BE2C (cell line): ENCODE measurements at regions not wholly inside any gene's neighbourhood (a gene's known extent, or its start where the extent isn't known, plus 50 kb on each side); places are given as distances from the start of the nearest gene placed in this dataset.

Source experiments
- DNase-seq: peaks from one replicate; pipeline ENCODE4 v3.0.0-alpha.2; 2020
- H3K27me3 ChIP-seq: fragments of 250-450 bp; sonication (Bioruptor Pico); 2 replicates; pipeline ENCODE4 v1.5.1; 2020; ENCODE audit warnings: mild to moderate bottlenecking
- H3K36me3 ChIP-seq: fragments of 250-450 bp; sonication (Bioruptor Pico); 2 replicates; pipeline ENCODE4 v1.5.1; 2020; ENCODE audit warnings: mild to moderate bottlenecking
- H3K4me1 ChIP-seq: fragments of 250-450 bp; sonication (Bioruptor Pico); 2 replicates; pipeline ENCODE4 v1.5.1; 2020
- H3K4me3 ChIP-seq: 2 replicates; pipeline ENCODE4 v1.5.1; 2011; ENCODE audit warnings: low read depth, low read length
- H3K9me3 ChIP-seq: fragments of 250-450 bp; sonication (Bioruptor Pico); 2 replicates; pipeline ENCODE4 v1.5.1; 2020
- TF ChIP-seq, protein P1 (sequence below): IDR thresholded peaks from 2 replicates; pipeline ENCODE4 v1.5.1; 2012; ENCODE audit warnings: mild to moderate bottlenecking, low read depth, low read length

DNA sequence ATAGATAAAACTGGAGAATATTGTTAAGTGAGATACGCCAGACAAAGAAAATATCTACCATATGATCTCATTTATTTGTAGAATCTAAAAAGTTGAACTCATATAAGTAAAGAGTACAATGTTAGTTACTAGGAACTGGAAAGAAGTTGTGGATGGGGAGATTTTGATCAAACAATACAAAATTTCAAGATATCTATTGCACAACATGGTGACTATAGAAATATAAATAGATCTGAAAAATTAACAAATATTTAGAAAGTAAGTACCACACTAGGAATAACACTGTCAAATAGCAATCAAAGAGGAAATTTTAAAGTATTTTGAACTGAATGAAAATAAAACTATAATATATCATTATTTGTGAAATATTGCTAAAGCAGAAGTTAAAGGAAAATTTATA is 437.2 kb downstream of the AASDHPPT start:
- no peaks in the 10 kb centered on the region for H3K9me3 ChIP-seq
- TF ChIP-seq, protein P1, sequence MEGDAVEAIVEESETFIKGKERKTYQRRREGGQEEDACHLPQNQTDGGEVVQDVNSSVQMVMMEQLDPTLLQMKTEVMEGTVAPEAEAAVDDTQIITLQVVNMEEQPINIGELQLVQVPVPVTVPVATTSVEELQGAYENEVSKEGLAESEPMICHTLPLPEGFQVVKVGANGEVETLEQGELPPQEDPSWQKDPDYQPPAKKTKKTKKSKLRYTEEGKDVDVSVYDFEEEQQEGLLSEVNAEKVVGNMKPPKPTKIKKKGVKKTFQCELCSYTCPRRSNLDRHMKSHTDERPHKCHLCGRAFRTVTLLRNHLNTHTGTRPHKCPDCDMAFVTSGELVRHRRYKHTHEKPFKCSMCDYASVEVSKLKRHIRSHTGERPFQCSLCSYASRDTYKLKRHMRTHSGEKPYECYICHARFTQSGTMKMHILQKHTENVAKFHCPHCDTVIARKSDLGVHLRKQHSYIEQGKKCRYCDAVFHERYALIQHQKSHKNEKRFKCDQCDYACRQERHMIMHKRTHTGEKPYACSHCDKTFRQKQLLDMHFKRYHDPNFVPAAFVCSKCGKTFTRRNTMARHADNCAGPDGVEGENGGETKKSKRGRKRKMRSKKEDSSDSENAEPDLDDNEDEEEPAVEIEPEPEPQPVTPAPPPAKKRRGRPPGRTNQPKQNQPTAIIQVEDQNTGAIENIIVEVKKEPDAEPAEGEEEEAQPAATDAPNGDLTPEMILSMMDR: no peak
- no peak overlapping the region for H3K4me3 ChIP-seq
- no peaks in the 10 kb centered on the region for H3K27me3 ChIP-seq
- H3K4me1 ChIP-seq: no peaks in the 10 kb centered on the region
- no peak for DNase-seq
- H3K36me3 ChIP-seq: no peaks in the 10 kb centered on the region

DNA sequence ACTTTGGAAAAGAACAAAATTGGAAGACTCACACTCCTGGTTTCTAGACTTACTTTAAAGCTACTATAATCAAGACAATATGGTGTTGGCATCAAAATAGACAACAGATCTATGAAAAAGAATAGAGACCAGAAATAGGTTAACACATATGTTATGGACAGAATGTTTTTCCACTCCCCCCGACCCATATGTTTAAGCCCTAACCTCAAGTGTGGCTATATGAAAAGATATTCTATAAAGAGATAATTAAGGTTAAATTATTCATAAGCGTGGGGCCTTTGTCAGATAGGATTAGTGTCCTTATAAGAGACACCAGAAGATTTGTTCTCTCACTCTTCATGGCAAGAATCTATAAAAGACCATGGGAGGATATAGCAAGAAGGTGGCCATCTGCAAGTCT is 440.0 kb downstream of the AASDHPPT start:
- TF ChIP-seq, protein P1: no peak
- Histone ChIP-seq H3K4me1 (no peaks in the 10 kb centered on the region), H3K27me3 (no peaks in the 10 kb centered on the region), H3K4me3 (no peak overlapping the region), H3K36me3 (no peaks in the 10 kb centered on the region), H3K9me3 (no peaks in the 10 kb centered on the region)
- DNase-seq: no peak

DNA sequence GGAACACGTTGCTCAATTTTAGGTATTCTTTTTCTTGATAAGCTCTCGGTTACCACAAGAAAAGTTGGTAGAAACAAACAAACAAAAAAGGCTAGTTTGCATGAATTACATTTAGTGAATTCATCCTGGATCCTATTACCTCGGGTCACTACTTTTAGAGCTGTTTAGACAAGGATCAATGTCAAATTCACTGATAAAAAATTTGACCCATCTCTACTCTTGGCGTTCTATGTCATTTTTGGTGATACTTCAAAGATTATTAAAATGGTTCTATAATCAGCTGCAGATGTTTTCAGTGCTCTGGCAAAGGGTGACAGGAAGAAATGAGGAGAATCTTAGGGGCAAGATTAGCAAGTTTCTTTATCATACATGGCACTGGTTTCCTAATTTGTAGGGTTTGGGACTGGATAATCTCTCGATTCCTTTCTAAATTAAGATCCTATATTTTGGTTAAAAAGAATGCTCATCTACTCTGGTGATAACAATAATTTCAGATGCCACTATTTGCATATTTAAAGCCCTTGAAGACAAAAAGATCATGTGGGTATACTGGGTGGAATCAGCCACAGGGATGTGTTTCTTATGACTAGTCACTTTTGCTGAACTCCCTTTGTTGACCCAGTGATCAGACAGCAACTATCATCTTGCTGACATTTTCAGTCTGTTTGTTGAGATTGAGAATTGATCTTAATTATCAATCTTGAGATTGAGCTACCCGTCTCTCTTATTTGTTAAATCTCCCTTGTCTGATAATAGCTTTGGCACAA is 442.9 kb downstream of the AASDHPPT start:
- TF ChIP-seq, protein P1: no peak
- no peaks in the 10 kb centered on the region for H3K36me3 ChIP-seq
- no peak overlapping the region for H3K4me3 ChIP-seq
- H3K4me1 ChIP-seq: no peaks in the 10 kb centered on the region
- H3K27me3 ChIP-seq: no peaks in the 10 kb centered on the region; the same call in 1 of the 2 replicates
- no peaks in the 10 kb centered on the region; the same call in 1 of the 2 replicates for H3K9me3 ChIP-seq
- DNase-seq: no peak

DNA sequence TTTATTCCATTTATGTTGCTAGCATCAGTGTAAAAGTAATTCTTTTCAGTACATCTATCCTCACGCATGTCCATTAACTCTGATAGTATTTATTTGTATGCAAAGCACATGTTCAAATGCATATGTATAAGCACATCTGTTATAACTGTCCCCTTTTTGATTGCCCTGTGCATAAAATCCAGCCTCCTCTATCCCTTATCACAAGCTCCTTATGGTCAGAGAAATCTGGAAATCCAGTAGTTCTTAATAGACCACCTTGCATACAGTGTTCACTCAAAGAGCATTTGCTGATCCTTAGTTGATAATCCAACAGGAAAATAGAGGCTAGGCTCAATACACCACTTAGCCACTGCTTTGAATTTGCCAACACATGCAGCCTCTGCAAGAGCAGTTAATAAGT is 443.5 kb downstream of the AASDHPPT start:
- DNase-seq: no peak
- no peaks in the 10 kb centered on the region for H3K36me3 ChIP-seq
- H3K9me3 ChIP-seq: no peaks in the 10 kb centered on the region; the same call in 1 of the 2 replicates
- no peaks in the 10 kb centered on the region for H3K4me1 ChIP-seq
- no peaks in the 10 kb centered on the region; the same call in 1 of the 2 replicates for H3K27me3 ChIP-seq
- H3K4me3 ChIP-seq: no peak overlapping the region
- TF ChIP-seq, protein P1: no peak

DNA sequence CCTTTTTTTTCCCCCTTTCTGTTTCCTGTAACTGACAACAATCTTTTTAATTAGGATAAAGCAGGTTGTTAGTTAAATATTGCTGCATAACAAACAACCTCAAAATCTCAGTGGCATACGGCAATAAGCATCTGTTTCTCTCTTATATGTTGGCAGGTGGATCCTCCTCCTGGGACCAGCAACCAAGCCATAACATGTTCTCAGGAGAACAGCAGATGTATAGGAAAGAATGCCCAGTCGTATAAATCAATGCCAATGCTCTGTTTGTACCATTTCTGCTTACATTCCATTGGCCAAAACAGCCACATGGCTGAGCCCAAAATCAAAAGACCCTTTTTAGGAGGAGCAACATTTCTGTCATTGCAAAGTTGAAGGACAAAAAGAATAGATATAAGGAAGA is 445.7 kb downstream of the AASDHPPT start:
- TF ChIP-seq, protein P1: no peak
- no peaks in the 10 kb centered on the region for H3K36me3 ChIP-seq
- no peaks in the 10 kb centered on the region; the same call in 1 of the 2 replicates for H3K27me3 ChIP-seq
- no peaks in the 10 kb centered on the region for H3K4me1 ChIP-seq
- no peak for DNase-seq
- no peak overlapping the region for H3K4me3 ChIP-seq
- H3K9me3 ChIP-seq: no peaks in the 10 kb centered on the region; the same call in 1 of the 2 replicates

DNA sequence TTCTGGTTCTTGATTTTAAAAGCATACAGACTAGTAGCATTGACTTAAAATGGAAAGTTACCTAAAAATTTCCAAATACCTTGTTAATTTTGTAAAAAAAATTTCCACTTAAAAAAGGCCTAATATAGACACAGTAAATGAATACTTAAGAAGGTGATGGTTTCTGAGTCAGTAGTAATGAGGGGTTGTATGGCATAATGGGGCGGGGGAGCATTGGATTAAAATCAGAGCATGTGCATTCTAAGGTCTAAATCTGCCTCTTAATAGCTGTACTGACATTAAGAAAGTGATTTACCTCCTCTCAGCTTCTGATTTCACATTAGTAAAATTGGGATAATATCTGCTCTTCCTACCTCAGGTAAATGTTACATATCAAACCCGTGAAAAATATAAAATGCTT is 446.5 kb downstream of the AASDHPPT start:
- TF ChIP-seq, protein P1: no peak

More for the DNA sequence above, 446.5 kb downstream of the AASDHPPT start:
- Histone ChIP-seq H3K36me3 (no peaks in the 10 kb centered on the region), H3K4me3 (no peak overlapping the region), H3K9me3 (no peaks in the 10 kb centered on the region; the same call in 1 of the 2 replicates), H3K27me3 (no peaks in the 10 kb centered on the region; the same call in 1 of the 2 replicates), H3K4me1 (no peaks in the 10 kb centered on the region)
- DNase-seq: no peak
